ENCODE measurements at regions not wholly inside any gene's neighbourhood (a gene's known extent, or its start where the extent isn't known, plus 50 kb on each side); places are given as distances from the start of the nearest gene placed in this dataset.

- CTCF ChIA-PET = no interaction called here
- Histone ChIP-seq H3K4me1 (ENCODE audit: insufficient read depth, low read length) (no peaks in the 10 kb centered on the region), H3K36me3 (ENCODE audit: low read depth, low read length) (no peaks in the 10 kb centered on the region), H3K79me2 (ENCODE audit: low read length) (no peaks in the 10 kb centered on the region), H3F3A (ENCODE audit: low read length, unreplicated experiment) (no peaks in the 10 kb centered on the region), H3K9ac (ENCODE audit: low read length) (no peak overlapping the region), H3K27ac (ENCODE audit: low read length) (no peak overlapping the region), H3K9me3 (ENCODE audit: low read length) (no peaks in the 10 kb centered on the region), H3K4me2 (ENCODE audit: low read length) (no peak overlapping the region), H2AFZ (ENCODE audit: low read length) (no peak overlapping the region), H4K20me1 (ENCODE audit: low read length) (no peaks in the 10 kb centered on the region), H3K9me2 (replicated peaks; ENCODE audit: low read length) (no peaks in the 10 kb centered on the region), H3K4me3 (ENCODE audit: low read length) (no peak overlapping the region), H3K27me3 (ENCODE audit: low read length) (no peaks in the 10 kb centered on the region)
- BruUV-seq (replicated peaks) = no TSS peak
- POLR2A ChIA-PET (ENCODE audit: unreplicated experiment) = no interaction called here
- intact Hi-C loops (cut with micrococcal nuclease) = no loop called here
- no peak for TF ChIP-seq EZH2phosphoT487 (IDR thresholded peaks at IDR 0.05; ENCODE audit: borderline replicate concordance, low read length)
- TF ChIP-seq CTCF (conservative IDR thresholded peaks at IDR 0.05; ENCODE audit: low read depth, low read length) = no peak
- no peak for TF ChIP-seq EZH2 (IDR thresholded peaks at IDR 0.05; ENCODE audit: low read length, unreplicated experiment)
- ATAC-seq (no peak), DNase-seq (no peak)
Measured at GRCh38 chr10:3709456-3710060, 75.5 kb downstream of the KLF6 start.

- ChIA-PET CTCF (no interaction called here), POLR2A (ENCODE audit: unreplicated experiment) (no interaction called here)
- intact Hi-C loops (cut with micrococcal nuclease) = no loop called here
- H3F3A ChIP-seq (ENCODE audit: low read length, unreplicated experiment) = no peaks in the 10 kb centered on the region
- no peak overlapping the region for H3K27ac ChIP-seq (ENCODE audit: low read length)
- H4K20me1 ChIP-seq (ENCODE audit: low read length) = no peaks in the 10 kb centered on the region
- H3K27me3 ChIP-seq (ENCODE audit: low read length) = no peaks in the 10 kb centered on the region
- TF ChIP-seq EZH2phosphoT487 (IDR thresholded peaks at IDR 0.05; ENCODE audit: borderline replicate concordance, low read length) (no peak), EZH2 (IDR thresholded peaks at IDR 0.05; ENCODE audit: low read length, unreplicated experiment) (no peak), CTCF (conservative IDR thresholded peaks at IDR 0.05; ENCODE audit: low read depth, low read length) (no peak)
- no peak for DNase-seq
- no peak overlapping the region for H3K4me2 ChIP-seq (ENCODE audit: low read length)
- H3K4me3 ChIP-seq (ENCODE audit: low read length) = no peak overlapping the region
- no peaks in the 10 kb centered on the region for H3K79me2 ChIP-seq (ENCODE audit: low read length)
- no TSS peak for BruUV-seq (replicated peaks)
- H3K9me2 ChIP-seq (replicated peaks; ENCODE audit: low read length) = no peaks in the 10 kb centered on the region
- H3K36me3 ChIP-seq (ENCODE audit: low read depth, low read length) = no peaks in the 10 kb centered on the region
- H2AFZ ChIP-seq (ENCODE audit: low read length) = no peak overlapping the region
- no peak for ATAC-seq
- no peaks in the 10 kb centered on the region for H3K9me3 ChIP-seq (ENCODE audit: low read length)
- H3K9ac ChIP-seq (ENCODE audit: low read length) = no peak overlapping the region
- H3K4me1 ChIP-seq (ENCODE audit: insufficient read depth, low read length) = no peaks in the 10 kb centered on the region
Measured at GRCh38 chr10:3708852-3709251, 76.2 kb downstream of the KLF6 start.

- Histone ChIP-seq H3K27ac (ENCODE audit: low read length) (no peak overlapping the region), H3K27me3 (ENCODE audit: low read length) (no peaks in the 10 kb centered on the region), H3F3A (ENCODE audit: low read length, unreplicated experiment) (no peaks in the 10 kb centered on the region), H3K4me3 (ENCODE audit: low read length) (no peak overlapping the region), H3K4me2 (ENCODE audit: low read length) (no peak overlapping the region), H2AFZ (ENCODE audit: low read length) (no peak overlapping the region), H3K9me2 (replicated peaks; ENCODE audit: low read length) (no peaks in the 10 kb centered on the region), H3K9ac (ENCODE audit: low read length) (no peak overlapping the region), H3K9me3 (ENCODE audit: low read length) (no peaks in the 10 kb centered on the region), H3K36me3 (ENCODE audit: low read depth, low read length) (no peaks in the 10 kb centered on the region), H3K79me2 (ENCODE audit: low read length) (no peaks in the 10 kb centered on the region), H4K20me1 (ENCODE audit: low read length) (no peaks in the 10 kb centered on the region), H3K4me1 (ENCODE audit: insufficient read depth, low read length) (no peaks in the 10 kb centered on the region)
- ChIA-PET CTCF (no interaction called here), POLR2A (ENCODE audit: unreplicated experiment) (no interaction called here)
- no peak for ATAC-seq
- DNase-seq = no peak
- no TSS peak for BruUV-seq (replicated peaks)
- intact Hi-C loops (cut with micrococcal nuclease) = no loop called here
- no peak for TF ChIP-seq EZH2 (IDR thresholded peaks at IDR 0.05; ENCODE audit: low read length, unreplicated experiment)
- no peak for TF ChIP-seq CTCF (conservative IDR thresholded peaks at IDR 0.05; ENCODE audit: low read depth, low read length)
- TF ChIP-seq EZH2phosphoT487 (IDR thresholded peaks at IDR 0.05; ENCODE audit: borderline replicate concordance, low read length) = no peak
Measured at GRCh38 chr10:3704565-3705325, 80.3 kb downstream of the KLF6 start.

All from PC-3 (cell line).